HG02642 (cell line): ENCODE measurements at regions not wholly inside any gene's neighbourhood (a gene's known extent, or its start where the extent isn't known, plus 50 kb on each side); places are given as distances from the start of the nearest gene placed in this dataset.
"Not testable (repeated sequence)": the region's sequence is repeated elsewhere in the genome, so short reads cannot be mapped to it uniquely, and the experiment has no call there.

Source experiments
- ATAC-seq: cut with Tn5 transposase; IDR thresholded peaks from one replicate; pipeline ENCODE4 v1.9.1; 2021; ENCODE audit warnings: mild to moderate bottlenecking; ENCODE audit not compliant: unreplicated experiment, poor library complexity

- not testable (repeated sequence) for ATAC-seq
Observed at GRCh38 chr10:133785846-133786602, 159.4 kb upstream of the FRG2B start.

DNA sequence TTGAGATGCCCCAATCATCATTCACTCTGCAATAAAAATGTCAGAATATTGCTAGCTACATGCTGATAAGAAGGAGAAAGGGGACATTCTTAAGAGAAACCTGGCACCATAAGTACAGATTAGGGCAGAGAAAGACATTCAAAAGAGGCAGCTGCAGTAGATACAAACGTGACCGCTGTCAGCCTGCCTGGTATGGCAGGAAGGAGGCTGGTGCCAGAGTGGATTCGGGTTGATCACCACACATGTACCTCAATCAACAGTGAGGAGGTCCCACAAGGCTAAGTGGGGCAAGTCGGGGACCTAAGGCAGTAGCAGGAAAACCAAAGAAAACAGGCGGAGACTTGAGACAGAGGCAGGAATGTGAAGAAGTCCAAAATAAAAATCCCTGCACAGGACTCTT is 158.6 kb upstream of the FRG2B start:
- ATAC-seq = not testable (repeated sequence)

DNA sequence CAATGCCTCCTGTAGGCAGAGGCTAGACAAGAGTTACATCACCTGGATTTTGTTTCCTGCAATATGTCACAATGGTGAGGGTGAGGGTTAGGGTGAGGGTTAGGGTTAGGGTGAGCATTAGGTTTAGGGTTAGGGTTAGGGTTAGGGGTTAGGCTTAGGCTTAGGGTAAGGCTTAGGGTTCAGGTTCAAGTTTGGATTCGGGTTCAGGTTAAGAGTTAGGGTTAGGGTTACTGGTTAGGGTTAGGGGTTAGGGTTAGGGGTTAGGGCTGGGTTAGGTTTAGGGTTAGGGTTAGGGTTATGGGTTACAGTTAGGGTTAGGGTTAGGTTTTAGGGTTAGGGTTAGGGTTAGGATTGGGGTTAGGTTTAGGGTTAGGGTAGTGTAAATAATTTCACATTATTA is 138.7 kb upstream of the FRG2B start:
- ATAC-seq = not testable (repeated sequence)

DNA sequence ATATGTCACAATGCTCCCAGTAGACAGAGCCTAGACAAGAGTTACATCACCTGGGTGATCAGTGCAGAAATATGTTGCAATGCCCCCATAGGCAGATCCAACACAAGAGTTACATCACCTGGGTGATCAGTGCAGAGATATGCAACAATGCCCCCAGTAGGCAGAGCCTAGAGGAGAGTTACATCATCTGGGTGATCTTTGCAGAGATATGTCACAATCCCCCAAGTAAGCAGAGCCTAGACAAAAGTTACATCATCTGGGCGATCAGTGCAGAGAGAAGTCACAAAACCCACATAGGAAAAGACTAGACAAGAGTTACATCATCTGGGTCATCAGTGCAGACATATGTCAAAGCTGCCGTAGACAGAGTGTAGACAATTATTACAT is 138.2 kb upstream of the FRG2B start:
- ATAC-seq = not testable (repeated sequence)

DNA sequence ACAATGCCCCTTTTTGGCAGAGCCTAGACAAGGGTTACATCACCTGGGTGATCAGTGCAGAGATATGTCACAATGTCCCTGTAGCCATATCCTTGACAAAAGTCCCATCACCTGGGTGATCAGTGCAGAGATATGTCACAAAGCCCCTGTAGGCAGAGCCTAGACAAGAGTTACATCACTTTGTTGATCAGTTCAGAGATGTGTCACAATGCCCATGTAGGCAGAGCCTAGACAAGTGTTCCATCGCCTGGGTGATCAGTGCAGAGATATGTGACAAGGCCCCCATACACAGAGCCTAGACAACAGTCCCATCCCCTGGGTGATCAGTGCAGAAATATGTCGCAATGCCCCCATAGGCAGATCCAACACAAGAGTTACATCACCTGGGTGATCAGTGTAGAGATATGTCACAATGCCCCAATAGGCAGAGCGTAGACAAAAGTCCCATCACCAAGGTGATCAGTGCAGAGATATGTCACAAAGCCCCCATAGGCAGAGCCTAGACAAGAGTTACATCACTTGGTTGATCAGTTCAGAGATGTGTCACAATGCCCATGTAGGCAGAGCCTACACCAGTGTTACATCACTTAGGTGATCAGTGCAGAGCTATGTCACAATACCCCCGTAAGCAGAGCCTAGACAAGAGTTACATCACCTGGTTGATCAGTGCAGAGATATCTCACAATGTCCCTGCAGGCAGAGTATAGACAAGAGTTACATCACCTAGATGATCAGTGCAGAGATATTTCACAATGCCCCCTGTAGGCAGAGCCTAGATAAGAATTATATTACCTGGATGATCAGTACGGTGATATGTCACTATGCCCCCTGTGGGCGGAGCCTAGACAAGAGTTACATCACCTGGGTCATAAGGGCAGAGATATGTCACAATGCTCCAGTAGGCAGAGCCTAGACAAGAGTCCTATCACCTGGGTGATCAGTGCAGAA is 137.6 kb upstream of the FRG2B start:
- ATAC-seq = not testable (repeated sequence)

DNA sequence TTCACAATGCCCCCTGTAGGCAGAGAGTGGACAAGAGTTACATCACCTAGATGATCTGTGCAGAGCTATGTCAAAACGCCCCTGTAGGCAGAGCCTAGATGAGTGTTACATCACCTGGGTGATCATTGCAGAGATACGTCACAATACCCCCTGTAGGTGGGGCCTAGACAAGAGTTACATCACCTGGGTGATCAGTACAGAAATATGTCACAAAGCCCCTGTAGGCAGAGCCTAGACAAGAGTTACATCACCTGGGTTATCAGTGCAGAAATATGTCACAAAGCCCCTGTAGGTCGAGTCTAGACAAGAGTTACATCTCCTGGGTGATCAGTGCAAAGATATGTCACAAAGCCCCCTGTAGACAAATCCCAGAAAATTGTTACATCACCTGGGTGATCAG is 136.6 kb upstream of the FRG2B start:
- peak; percentile 72 for ATAC-seq

GRCh38 chr10:133753545-133753944 is 127.0 kb upstream of the FRG2B start:
- not testable (repeated sequence) for ATAC-seq
